CD8-positive, alpha-beta memory T cell (primary cell): ENCODE measurements at regions not wholly inside any gene's neighbourhood (a gene's known extent, or its start where the extent isn't known, plus 50 kb on each side); places are given as distances from the start of the nearest gene placed in this dataset.
"Not testable (repeated sequence)": the region's sequence is repeated elsewhere in the genome, so short reads cannot be mapped to it uniquely, and the experiment has no call there.

Experiments
- CTCF ChIA-PET: fragments of 350-600 bp; sonication (Branson Sonifier 250); formaldehyde crosslinking; loops from one replicate; lab custom pipeline; 2021; ENCODE audit warnings: antibody characterized with exemption; lab: Charles Lee
- POLR2A ChIA-PET: fragments of 350-600 bp; sonication (Branson Sonifier 250); formaldehyde crosslinking; loops from one replicate; lab custom pipeline; 2021; ENCODE audit warnings: antibody characterized with exemption; lab: Charles Lee
- DNase-seq, 5 donors: peaks; one replicate each; pipeline versions ENCODE4 v3.0.0 to v3.0.0-alpha.2; 2020 to 2022; ENCODE audit warnings: mixed read lengths in 1 of 5
- H3K27ac ChIP-seq: one replicate; pipeline ENCODE4 v1.7.0; 2013; ENCODE audit warnings: low read depth, mild to moderate bottlenecking, low read length, moderate library complexity
- H3K27me3 ChIP-seq: 2 replicates; pipeline ENCODE4 v1.7.0; 2013; ENCODE audit warnings: low read length, mild to moderate bottlenecking; ENCODE audit not compliant: insufficient read depth, poor library complexity, severe bottlenecking
- H3K36me3 ChIP-seq: 2 replicates; pipeline ENCODE4 v1.7.0; 2013; ENCODE audit warnings: mild to moderate bottlenecking, low read length, moderate library complexity; ENCODE audit not compliant: insufficient read depth
- H3K4me1 ChIP-seq: 2 replicates; pipeline ENCODE4 v1.7.0; 2013; ENCODE audit warnings: mild to moderate bottlenecking, low read length, moderate library complexity; ENCODE audit not compliant: insufficient read depth
- H3K4me3 ChIP-seq: 2 replicates; pipeline ENCODE4 v1.7.0; 2013; ENCODE audit warnings: mild to moderate bottlenecking, low read length
- H3K9me3 ChIP-seq: 2 replicates; pipeline ENCODE4 v1.7.0; 2013; ENCODE audit warnings: mild to moderate bottlenecking, low read length
- H3K27ac Mint-ChIP-seq, 8 donors: one replicate each; pipeline ENCODE4 v1.8.0; 2020 to 2021; ENCODE audit warnings: mixed read lengths in 8 of 8, mild to moderate bottlenecking in 6 of 8, inconsistent platforms in 3 of 8, moderate library complexity in 3 of 8
- H3K27me3 Mint-ChIP-seq, 2 donors: one replicate each; pipeline ENCODE4 v1.8.0; 2020 to 2021; ENCODE audit warnings: mixed read lengths in 2 of 2, mild to moderate bottlenecking in 1 of 2, moderate library complexity in 1 of 2
- H3K36me3 Mint-ChIP-seq, 3 donors: one replicate each; pipeline ENCODE4 v1.8.0; 2020 to 2021; ENCODE audit warnings: mixed read lengths in 3 of 3, inconsistent platforms in 1 of 3, mild to moderate bottlenecking in 1 of 3
- H3K4me1 Mint-ChIP-seq, 3 donors: one replicate each; pipeline ENCODE4 v1.8.0; 2020 to 2021; ENCODE audit warnings: mixed read lengths in 3 of 3, inconsistent platforms in 1 of 3, mild to moderate bottlenecking in 1 of 3
- H3K4me3 Mint-ChIP-seq, 7 donors: one replicate each; pipeline ENCODE4 v1.8.0; 2020 to 2021; ENCODE audit warnings: mixed read lengths in 7 of 7, mild to moderate bottlenecking in 6 of 7, moderate library complexity in 4 of 7, inconsistent platforms in 2 of 7
- H3K9me3 Mint-ChIP-seq, 5 donors: one replicate each; pipeline ENCODE4 v1.8.0; 2020 to 2022; ENCODE audit warnings: mixed read lengths in 5 of 5, mild to moderate bottlenecking in 3 of 5, moderate library complexity in 2 of 5, inconsistent platforms in 1 of 5

DNA sequence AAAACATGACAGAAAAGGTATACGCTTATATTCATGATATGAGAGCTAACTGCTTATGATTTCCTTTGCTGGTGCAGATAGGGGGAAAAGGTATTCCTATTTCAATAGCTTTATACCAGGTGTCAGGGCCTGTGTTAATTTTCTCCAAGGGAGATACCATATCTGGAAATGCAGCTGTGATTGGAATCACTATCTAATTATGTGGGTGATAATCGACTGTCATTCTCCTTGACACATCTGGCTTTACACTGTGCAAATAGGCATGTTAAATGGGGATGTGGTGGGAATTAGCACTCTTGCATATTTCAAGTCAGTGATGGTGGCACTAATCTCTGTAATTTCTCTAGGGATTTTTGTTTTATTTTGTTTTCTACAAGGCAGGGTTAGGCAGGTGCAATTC, 611.1 kb downstream of the CDH9 start:
- CTCF ChIA-PET: no interaction called here
- DNase-seq: no peak
- no peaks in the 10 kb centered on the region for H3K36me3 ChIP-seq
- Mint-ChIP-seq H3K27ac (no peak overlapping the region), H3K4me1 (no peaks in the 10 kb centered on the region), H3K27me3 (no peaks in the 10 kb centered on the region), H3K36me3 (no peaks in the 10 kb centered on the region), H3K9me3 (peaks cover 4 to 22% (median 15%) of the 10 kb centered on the region in 5 donors), H3K4me3 (no peak overlapping the region)
- POLR2A ChIA-PET: no interaction called here
- no peak overlapping the region for H3K27ac ChIP-seq
- no peaks in the 10 kb centered on the region for H3K4me1 ChIP-seq
- H3K9me3 ChIP-seq: no peaks in the 10 kb centered on the region
- H3K4me3 ChIP-seq: no peak overlapping the region
- H3K27me3 ChIP-seq: no peaks in the 10 kb centered on the region

- no peak overlapping the region for H3K27ac ChIP-seq
- H3K4me1 ChIP-seq: no peaks in the 10 kb centered on the region
- no peak for DNase-seq
- no peak overlapping the region for H3K4me3 ChIP-seq
- Mint-ChIP-seq H3K36me3 (no peaks in the 10 kb centered on the region), H3K27me3 (no peaks in the 10 kb centered on the region), H3K27ac (no peak overlapping the region), H3K4me1 (no peaks in the 10 kb centered on the region), H3K9me3 (peaks cover 4 to 27% (median 12%) of the 10 kb centered on the region in 5 donors), H3K4me3 (no peak overlapping the region)
- ChIA-PET CTCF (no interaction called here), POLR2A (no interaction called here)
- H3K9me3 ChIP-seq: no peaks in the 10 kb centered on the region
- no peaks in the 10 kb centered on the region for H3K36me3 ChIP-seq
- H3K27me3 ChIP-seq: no peaks in the 10 kb centered on the region
Measured at GRCh38 chr5:26419987-26420386, 618.4 kb downstream of the CDH9 start.

DNA sequence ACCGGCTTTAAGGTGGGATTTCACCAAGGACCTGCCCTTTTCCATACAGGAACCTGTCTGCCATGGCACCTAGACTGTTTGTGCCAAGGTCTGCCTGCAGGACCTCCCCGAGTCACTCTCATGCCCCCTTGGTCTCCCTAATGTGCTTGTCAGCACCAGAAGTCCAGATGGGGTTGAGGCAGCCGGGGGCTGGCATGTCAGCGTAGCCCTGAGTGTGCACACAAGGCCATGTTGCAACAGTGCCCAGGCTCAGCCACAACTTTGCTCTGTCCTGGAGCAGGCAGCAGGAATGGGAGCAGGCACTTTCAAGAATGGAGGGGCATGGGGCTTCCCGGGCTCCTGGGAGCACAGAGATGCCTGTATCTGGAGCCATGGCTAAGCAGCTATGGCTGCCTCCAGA, 621.5 kb downstream of the CDH9 start:
- Histone ChIP-seq H3K36me3 (no peaks in the 10 kb centered on the region), H3K9me3 (no peaks in the 10 kb centered on the region), H3K27ac (no peak overlapping the region), H3K4me1 (no peaks in the 10 kb centered on the region), H3K4me3 (no peak overlapping the region), H3K27me3 (no peaks in the 10 kb centered on the region)
- ChIA-PET CTCF (no interaction called here), POLR2A (no interaction called here)
- no peak for DNase-seq
- Mint-ChIP-seq H3K36me3 (no peaks in the 10 kb centered on the region), H3K27ac (no peak overlapping the region), H3K9me3 (peaks cover 4 to 30% (median 12%) of the 10 kb centered on the region in 5 donors), H3K4me3 (no peak overlapping the region), H3K4me1 (no peaks in the 10 kb centered on the region), H3K27me3 (no peaks in the 10 kb centered on the region)

DNA sequence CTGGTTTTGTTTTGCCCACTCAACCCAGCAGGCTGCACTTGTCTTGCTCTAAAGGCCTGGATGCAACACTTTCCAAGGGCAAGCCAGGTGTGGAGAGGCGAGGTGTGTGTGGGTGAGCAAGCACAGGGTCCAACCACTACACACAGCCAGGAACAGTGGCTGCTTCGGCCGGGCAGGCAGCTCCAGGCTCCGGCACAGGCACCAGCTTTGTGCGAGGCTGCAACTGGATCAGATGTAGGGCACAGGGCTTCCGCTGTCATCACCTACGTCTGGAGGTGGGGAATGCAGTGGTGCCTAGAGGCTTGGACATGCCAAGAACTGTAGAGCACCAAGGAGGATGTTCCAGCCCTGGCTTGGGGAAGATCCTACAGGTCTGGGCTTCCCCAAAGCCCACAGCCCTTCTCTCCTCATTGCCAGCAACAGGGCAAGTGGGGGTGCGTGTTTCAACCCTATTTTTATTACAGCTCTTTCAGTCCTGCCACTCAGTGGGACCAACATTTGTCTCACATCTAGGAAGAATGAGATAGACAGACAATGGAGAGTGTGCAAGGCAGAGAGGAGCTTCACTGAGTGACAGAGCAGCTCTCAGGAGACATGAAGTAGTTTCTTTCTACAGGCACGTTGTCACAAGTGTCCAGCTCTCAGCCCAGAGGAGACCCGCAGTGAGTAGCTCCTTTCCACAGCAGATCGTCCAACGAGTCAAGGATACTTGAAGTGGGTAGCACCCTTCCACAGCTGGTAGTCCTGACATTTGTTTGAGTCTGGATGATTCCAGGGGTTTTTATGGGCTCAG, 622.2 kb downstream of the CDH9 start:
- Mint-ChIP-seq H3K36me3 (no peaks in the 10 kb centered on the region), H3K4me1 (no peaks in the 10 kb centered on the region), H3K9me3 (peaks cover 5 to 30% (median 13%) of the 10 kb centered on the region in 5 donors), H3K27ac (no peak overlapping the region), H3K4me3 (no peak overlapping the region), H3K27me3 (no peaks in the 10 kb centered on the region)
- ChIA-PET CTCF (no interaction called here), POLR2A (no interaction called here)
- Histone ChIP-seq H3K36me3 (no peaks in the 10 kb centered on the region), H3K9me3 (no peaks in the 10 kb centered on the region), H3K4me3 (no peak overlapping the region), H3K27me3 (no peaks in the 10 kb centered on the region), H3K27ac (no peak overlapping the region), H3K4me1 (no peaks in the 10 kb centered on the region)
- DNase-seq: no peak

GRCh38 chr5:26390608-26391007, 647.8 kb downstream of the CDH9 start:
- H3K9me3 ChIP-seq: no peaks in the 10 kb centered on the region
- peaks cover 7 to 43% (median 13%) of the 10 kb centered on the region in 5 donors for H3K9me3 Mint-ChIP-seq
- ChIA-PET CTCF (no interaction called here), POLR2A (no interaction called here)
- H3K27ac Mint-ChIP-seq: no peak overlapping the region
- H3K27me3 ChIP-seq: no peaks in the 10 kb centered on the region
- H3K27ac ChIP-seq: no peak overlapping the region
- DNase-seq: no peak
- no peak overlapping the region for H3K4me3 ChIP-seq
- H3K4me3 Mint-ChIP-seq: no peak overlapping the region
- H3K36me3 ChIP-seq: no peaks in the 10 kb centered on the region
- no peaks in the 10 kb centered on the region for H3K27me3 Mint-ChIP-seq
- H3K4me1 Mint-ChIP-seq: no peaks in the 10 kb centered on the region
- peaks cover 0 to 3% (median 0%) of the 10 kb centered on the region in 3 donors for H3K36me3 Mint-ChIP-seq
- no peaks in the 10 kb centered on the region for H3K4me1 ChIP-seq

DNA sequence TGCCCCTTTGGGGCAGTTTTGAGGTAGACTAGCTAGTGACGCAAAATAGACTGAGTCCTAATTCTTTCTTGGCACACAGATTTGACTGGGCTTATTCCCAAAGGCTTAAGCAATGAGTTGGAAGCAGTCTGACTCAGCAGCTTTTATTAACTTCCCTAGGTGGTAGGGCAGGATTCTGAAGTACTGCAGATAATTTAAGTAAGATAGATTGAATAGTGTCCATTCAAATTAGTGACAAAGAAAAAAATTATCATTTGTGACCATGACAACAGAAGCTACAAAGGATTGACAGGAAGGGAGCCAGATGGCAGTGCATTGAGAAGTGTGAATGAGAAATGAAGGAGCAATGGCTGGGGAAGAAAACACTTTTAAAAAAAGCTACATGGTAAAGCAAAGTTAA, 649.4 kb downstream of the CDH9 start:
- Mint-ChIP-seq H3K4me3 (no peak overlapping the region), H3K4me1 (no peaks in the 10 kb centered on the region), H3K9me3 (peaks cover 6 to 34% (median 7%) of the 10 kb centered on the region in 5 donors), H3K36me3 (peaks cover 0 to 3% (median 0%) of the 10 kb centered on the region in 3 donors), H3K27me3 (no peaks in the 10 kb centered on the region), H3K27ac (no peak overlapping the region)
- POLR2A ChIA-PET: no interaction called here
- Histone ChIP-seq H3K27me3 (no peaks in the 10 kb centered on the region), H3K27ac (no peak overlapping the region), H3K9me3 (no peaks in the 10 kb centered on the region), H3K36me3 (no peaks in the 10 kb centered on the region), H3K4me3 (no peak overlapping the region), H3K4me1 (no peaks in the 10 kb centered on the region)
- no peak for DNase-seq
- CTCF ChIA-PET: no interaction called here

- Mint-ChIP-seq H3K36me3 (peaks cover 0 to 3% (median 0%) of the 10 kb centered on the region in 3 donors), H3K27me3 (no peaks in the 10 kb centered on the region), H3K4me1 (no peaks in the 10 kb centered on the region), H3K27ac (no peak overlapping the region), H3K4me3 (no peak overlapping the region), H3K9me3 (peaks cover 4 to 32% (median 9%) of the 10 kb centered on the region in 5 donors)
- Histone ChIP-seq H3K4me1 (no peaks in the 10 kb centered on the region), H3K27ac (no peak overlapping the region), H3K4me3 (no peak overlapping the region), H3K9me3 (no peaks in the 10 kb centered on the region), H3K36me3 (no peaks in the 10 kb centered on the region), H3K27me3 (no peaks in the 10 kb centered on the region)
- CTCF ChIA-PET: no interaction called here
- POLR2A ChIA-PET: no interaction called here
- no peak for DNase-seq
Measured at GRCh38 chr5:26386532-26386931, 651.9 kb downstream of the CDH9 start.

DNA sequence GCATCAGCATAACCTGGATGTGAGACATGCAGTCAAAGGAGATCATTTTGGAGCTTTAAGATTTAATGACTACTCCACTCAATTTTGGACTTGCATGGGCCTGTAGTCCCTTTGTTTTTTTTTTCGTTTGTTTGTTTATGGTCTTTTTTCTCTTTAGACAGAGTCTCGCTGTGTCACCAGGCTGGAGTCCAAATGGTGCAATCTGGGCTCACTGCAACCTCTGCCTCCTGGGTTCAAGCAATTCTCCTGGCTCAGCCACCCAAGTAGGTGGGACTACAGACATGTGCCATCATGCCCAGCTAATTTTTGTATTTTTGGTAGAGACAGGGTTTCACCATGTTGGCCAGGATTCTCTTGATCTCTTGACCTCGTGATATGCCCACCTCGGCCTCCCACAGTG, 673.8 kb downstream of the CDH9 start:
- H3K27ac ChIP-seq, H3K27ac Mint-ChIP-seq, H3K4me3 Mint-ChIP-seq, H3K9me3 ChIP-seq, H3K36me3 ChIP-seq, H3K27me3 ChIP-seq, H3K27me3 Mint-ChIP-seq, H3K4me1 ChIP-seq, POLR2A ChIA-PET, DNase-seq, H3K4me1 Mint-ChIP-seq, H3K36me3 Mint-ChIP-seq, H3K4me3 ChIP-seq: not testable (repeated sequence)
- CTCF ChIA-PET: interaction anchor here (0.7 kb wide), 1 partner anchor 179 kb away, joined by 3 read pairs; no protein-coding TSS in a partner anchor
- H3K9me3 Mint-ChIP-seq: peaks cover 12 to 39% (median 27%) of the 10 kb centered on the region in 5 donors
